Activated CD4-positive, alpha-beta T cell treated with anti-CD3 and anti-CD28 coated beads, Interleukin-2, amount 50 U/mL, for 4 hours (primary cell): ENCODE measurements at regions not wholly inside any gene's neighbourhood (a gene's known extent, or its start where the extent isn't known, plus 50 kb on each side); places are given as distances from the start of the nearest gene placed in this dataset.

Experiments
- DNase-seq, 2 experiments: peaks; one replicate each; pipeline ENCODE4 v3.0.0-alpha.2; 2020

DNA sequence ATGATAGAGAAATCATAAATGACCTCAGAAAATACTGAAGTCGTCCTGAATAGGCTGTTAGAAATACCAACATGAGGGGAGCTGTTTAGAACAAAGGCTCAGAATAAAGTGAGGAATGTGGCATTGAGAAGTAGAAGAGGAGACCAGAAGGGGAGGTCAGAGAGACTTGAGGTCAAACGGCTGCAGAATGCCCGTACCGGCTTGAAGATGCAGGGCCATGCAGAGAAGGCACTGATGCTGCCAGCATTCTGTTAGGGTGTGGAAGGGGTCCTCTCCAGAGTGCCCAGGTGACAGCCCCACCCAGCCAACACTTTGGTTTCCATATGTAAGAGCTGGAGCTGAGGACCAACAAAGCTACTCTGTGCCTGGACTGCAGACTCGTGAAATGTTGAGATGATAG, 570.9 kb downstream of the CDH26 start:
- no peak for DNase-seq

DNA sequence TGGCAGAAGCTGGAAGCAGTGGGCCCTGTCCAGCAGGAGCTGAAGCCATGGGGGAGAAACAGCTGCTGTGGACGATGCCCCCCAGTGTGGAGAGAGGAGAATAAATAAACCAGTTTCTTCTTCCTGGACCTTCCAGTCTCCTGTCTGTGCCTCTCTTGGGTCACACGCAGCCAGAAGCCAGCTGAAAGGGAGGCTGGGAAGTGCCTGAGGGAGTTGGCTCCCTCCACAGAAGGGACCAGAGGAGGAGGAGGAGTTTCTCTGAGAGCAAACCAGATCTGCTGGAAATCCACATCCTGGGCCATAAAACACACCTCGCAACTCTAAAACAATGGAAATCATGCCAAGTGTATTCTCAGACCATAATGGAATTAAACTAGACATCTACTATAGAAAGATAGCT, 577.0 kb downstream of the CDH26 start:
- no peak for DNase-seq

DNA sequence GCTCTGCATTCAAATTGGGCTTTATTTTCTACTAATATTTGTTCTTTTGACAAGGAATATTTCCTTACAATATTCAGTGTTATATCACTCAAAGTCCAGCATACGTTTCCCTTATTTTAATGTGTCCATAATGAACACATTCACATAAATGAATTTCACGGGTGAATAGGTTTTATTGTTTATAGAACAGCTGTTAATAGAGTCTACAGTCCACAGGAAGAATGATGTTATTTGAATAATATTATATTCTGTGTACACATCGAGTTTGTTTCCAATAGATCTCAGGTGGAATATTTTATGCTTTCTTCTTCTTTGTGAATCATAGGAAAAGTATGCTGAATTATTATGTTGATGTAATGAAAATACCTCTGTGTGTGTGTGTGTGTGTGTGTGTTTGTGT, 582.4 kb downstream of the CDH26 start:
- no peak for DNase-seq

DNA sequence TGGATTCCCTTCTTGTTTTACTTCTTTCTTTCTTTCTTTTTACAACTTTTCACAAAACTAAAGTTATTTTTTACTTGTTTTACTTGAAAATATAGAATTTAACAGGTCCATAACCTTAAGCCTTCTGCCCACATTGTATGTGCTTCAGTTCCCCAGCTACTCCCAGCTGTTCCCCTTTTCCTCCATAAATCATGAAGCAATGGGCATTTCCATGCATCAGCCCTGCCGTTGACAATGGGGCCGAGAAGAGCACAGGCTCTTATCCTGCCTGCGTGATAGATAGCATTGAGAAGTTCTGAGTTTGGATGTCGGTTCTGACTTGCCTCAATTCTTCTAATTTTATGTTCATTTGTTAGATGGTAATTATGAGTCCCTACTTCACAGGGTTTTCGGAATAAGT, 583.8 kb downstream of the CDH26 start:
- no peak for DNase-seq

DNA sequence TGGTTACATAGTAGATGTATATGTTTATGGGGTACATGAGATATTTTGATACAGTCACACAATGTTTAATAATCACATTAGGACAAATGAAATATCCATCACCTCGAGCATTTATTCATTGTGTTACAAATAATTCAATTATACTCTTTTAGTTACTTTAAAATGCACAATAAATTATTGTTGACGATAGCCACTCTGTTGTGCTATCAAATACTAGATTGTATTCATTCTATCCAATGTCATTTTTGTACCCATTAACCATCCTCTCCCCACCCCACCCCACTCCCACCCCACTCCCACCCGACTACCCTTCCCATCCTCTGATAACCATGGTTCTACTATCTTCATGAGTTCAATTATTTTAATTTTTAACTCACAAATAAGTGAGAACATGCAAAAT, 585.4 kb downstream of the CDH26 start:
- no peak for DNase-seq

DNA sequence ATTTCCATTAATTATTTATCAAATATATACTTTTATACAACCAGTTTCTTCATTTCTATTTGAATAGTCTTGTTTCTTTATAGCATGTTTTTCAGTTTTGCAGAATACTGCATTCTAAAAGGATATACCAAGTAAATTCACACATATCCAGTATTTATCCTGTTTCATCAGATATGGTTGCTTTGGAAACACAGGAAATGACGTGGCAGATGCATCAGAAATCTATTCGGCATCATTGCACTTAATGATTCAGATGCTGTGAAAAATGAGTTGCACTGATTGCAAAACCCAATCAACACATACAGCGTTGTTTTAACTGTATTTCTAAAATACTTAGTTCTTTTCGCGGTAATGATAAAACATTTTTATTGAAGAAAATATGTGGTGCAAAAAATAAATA, 594.9 kb downstream of the CDH26 start:
- no peak for DNase-seq

DNA sequence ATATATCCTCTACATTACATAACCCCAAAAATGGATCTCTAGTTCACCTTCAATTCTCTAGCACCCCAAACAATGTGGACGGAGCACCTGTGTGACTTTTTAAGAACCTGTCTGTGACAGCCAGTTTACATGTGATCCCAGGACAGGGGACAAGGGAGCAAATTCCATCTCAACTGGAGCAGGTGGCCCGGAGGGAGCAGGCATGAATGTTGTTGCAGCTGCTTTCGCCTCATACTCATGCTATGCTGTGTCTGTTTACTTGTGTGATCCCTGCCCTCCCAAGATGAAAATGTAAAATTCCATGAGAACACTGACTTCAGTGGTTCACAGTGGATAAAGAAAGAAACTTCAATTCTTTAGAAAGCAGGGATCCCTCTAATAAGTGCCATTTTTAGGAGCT, 600.3 kb downstream of the CDH26 start:
- DNase-seq: no peak

DNA sequence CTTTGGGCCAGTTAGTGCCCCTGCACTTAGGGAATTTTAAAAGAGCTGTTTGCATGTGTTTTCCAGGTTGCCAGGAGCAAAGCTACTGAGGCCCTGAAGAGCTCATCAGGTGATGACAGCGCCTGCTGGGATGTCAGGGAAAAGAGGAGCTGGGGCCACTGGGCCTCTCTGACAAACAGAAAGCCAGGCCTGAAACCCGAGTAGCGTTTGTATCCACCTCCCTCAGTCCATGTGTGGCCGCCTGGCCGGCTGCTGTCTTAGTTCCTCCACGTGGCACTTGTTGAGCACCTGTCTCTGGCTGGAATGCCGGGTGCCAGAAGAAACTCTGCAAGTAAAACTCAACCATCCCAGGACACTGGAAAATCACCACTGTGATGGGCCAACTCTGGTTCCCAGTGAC, 601.2 kb downstream of the CDH26 start:
- DNase-seq: no peak

DNA sequence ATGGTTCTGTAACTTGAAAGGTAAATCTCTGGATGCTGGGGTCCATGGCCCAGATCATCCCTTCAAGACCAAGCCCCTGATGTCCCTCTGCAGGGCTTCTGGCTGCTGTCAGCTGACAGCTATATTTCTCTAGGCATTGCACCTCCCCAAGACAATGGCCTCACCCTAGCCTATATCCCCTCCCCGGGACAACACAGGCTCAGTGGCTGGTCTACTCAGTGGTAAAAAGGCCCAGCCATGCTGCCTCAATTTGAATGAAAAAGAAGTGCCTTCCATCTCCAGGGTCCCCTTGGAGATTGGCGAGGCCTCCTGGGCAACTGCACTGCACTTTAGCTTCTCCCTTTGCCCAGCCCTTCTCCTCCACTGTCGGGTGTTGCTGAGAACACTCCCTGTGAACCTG, 602.8 kb downstream of the CDH26 start:
- DNase-seq: no peak

DNA sequence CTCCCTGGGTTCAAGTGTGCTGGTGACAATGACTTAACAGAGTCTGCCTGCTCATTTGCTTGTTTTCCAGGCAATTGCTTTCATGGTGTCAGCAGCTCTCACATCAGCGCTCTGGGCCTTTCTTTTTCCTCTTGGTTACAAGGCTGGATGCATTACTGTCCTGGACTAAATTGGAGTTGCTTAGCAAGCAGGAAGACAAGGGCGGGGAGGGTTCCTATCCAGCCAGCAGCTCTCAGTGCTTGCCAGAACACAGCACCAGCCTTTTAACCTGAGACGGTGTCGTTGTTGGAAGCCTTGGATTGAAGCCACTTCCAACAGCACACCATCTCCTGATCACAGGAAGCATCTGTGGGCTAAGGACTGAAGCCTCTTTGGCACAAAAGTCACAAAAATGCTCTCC, 606.9 kb downstream of the CDH26 start:
- no peak for DNase-seq

DNA sequence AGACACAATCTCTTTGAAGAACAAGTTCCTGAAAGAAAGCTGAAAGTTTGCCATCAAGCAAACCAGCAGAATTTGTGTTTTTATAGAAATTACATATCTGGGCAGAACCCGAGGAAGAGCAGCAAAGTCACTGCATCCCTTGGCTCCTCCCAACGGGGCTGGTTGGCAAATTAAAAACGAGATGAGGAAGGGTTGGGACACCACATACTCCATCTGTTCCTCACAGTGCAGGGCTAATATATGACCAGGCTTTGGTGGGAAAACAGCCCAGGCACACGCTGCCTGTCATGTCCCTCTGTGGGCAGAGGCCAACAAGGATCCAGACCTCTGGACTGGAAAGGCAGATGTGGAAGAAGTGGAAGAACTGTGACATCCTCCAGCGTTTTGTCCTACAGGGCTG, 607.3 kb downstream of the CDH26 start:
- no peak for DNase-seq

DNA sequence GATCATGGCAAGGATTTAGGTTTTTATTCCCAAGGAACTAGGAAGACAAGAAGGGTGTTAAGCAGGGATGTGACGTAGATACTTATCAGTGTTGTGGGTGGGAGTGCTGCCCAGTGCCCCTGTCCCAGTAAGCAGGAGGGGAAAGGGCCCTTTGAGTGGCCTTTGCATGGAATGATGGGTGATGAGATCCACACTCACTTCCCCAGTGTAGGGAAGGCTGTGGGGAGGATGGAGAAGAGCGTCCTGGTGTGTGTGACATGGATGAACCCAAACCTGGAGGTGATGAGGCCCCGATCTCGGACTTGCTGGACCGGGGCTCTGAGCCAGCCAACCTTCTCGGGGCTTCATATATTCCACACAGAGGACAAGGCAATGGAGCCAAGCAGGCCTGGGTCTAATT, 610.9 kb downstream of the CDH26 start:
- DNase-seq: no peak

DNA sequence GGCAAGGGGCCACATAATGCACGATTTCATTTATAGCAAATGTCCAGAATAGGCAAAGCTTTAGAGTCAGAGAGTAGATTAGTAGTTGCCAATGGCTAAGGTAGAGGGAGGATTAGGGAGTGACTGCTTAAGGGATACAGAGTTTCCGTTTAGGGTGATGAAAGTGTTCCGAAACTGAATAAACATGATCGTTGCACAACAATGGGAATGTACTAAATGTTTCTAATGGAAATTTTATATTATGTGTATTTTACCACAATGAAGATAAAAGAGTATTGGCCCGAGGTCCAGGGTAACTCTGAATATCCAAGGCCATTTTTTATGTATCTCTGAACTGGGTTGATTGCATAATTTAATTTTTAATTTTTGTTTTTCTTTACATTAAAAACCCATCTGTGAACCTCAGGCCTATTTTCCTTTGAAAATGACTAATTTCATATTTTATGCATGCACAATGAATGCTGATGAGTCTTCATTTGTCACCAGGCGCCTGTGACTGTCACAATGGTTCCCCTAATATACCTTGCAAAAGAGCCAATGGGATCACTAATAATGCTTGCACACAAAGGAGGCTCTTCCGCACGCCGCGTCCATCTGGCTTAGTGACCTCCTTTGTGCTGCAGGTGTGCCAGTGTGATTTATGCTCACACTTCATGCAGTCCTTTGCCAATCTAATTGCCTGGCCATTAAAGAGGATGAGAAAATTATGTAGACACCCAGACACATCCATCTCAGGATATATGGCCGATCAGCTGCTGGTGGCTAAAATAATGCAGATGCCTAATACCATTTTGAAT, 612.5 kb downstream of the CDH26 start:
- no peak for DNase-seq

DNA sequence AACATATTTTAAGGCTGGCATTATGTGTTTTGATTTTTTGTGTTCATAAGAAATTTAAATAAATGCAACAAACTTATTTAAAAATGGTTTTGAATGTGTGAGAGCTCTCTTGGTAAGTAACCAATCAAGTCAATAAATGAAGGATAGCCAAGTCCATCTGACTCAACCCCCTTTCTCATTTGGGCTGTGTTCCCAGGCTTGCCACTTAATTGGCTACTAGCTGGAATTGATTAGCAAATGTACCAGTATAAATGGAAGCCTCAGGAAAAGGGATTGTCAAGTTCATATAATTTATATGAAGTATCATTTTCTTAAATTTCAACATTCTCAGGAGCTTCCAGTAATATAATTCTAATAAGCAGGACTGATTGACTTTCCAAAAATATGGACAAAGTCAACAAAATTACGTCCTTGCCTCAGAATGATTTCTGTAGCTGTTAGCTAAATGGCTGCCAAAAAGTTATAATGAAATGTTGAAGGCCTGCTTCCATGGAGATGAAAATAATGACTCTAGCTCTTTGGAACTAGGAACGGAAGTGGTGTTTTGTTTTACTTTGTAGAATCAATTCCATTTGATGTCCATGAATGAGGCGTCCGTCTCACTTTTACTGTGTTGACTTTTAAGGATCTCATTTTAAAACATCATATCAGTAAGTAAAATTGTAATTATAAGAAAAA, 614.9 kb downstream of the CDH26 start:
- DNase-seq: no peak

DNA sequence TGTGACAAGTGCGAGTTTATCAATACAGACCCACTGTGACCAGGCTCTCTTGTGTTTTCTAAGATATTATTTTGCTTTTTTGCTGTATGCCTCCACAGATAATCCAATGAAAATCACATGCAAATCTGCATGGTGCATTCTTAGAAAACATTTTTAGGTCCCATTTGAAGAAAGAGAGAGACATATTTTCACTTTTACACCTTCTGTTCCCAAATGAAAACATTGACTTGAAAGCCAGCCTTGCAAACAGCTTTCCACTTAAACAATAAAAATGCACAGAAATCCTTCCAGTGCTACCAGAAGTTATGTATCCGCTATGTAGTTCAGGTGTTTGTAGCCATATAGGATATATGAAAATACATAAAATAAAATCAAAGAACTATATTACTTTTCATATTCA, 618.0 kb downstream of the CDH26 start:
- DNase-seq: no peak

DNA sequence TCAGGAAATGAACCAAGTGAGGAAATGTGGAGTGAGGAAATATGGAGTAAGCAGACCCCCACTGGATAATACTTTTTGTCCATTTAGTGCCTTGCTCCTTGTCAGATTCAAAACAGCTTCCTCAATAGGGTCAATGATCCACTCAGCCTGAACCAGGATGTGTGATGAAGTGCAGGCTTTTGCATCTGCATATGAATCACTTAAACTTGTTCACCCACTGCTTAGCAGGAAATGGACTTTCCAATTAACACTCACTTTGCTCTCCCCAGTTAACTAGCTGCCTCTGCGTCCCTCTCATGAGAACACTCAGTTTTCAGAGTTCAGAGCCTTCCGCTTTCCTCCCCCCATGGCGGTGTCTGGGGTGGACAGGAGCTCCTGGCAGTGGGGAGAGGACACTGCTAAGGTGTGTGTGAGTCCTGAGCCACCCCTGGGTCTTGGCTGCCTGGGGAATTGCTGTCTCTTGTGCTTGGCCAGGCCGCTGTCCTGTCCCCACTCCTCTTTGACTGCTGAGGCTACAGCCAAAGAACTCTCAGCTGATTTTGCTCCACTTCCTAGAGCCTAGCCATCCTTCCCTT, 621.8 kb downstream of the CDH26 start:
- no peak for DNase-seq

DNA sequence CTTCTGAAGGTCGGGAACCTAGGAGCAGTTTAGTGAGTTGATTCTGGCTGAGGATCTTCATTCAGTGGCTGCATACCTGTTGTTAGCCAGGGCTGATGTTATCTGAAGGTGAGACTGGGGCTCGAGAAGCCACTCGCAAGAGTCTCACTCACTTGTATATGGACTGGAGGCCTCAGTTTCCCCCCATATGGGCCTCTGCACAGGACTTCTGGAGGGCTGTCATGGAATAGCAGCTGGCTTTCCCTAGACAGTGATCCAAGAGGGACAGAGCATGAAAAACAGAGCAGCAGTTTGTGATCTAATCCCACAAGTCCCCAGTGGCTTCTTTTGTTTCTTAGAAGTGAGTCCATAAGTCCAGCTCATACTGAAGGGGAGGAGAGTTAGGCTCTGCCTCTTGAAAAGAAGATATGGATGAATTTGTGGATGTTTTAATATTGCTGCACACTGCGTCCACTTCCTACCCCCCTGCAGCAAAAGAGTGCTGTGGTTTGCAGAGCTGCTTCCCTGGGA, 623.4 kb downstream of the CDH26 start:
- no peak for DNase-seq

DNA sequence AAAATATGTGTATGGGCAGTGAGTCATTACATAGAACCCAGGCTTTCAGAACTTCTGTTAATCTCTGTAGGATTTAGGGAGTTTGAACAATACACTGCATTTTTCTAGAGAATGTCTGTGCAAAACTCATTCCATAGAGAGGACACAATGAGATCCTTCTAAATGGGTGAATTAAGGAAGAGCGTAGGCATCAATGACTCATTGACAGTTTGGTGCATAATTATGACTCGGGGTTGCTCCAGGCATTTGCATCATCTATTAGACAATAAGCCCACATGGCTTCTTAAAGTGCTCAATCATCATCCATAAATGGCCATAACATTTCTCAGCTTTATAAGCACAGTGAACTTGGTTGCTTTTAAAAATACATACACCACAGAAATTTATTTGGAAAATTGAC, 625.5 kb downstream of the CDH26 start:
- no peak for DNase-seq

DNA sequence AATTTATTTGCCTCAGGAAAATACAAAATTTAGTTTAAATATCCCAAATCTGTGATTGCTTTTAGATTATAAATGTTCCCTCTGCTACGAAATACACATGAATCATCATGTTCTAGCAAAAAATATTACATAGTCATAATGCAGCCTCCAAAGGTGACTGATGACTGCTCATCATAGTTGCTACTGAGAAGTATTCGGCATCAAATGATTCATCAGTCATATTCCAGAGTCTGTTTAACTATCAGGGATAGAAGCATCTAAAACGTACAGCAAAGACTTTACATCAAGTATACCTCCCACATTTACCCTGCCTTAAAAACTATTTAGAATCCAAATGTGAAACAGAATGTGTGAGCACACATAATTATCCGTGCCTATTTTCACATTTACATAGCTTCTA, 626.0 kb downstream of the CDH26 start:
- no peak for DNase-seq

DNA sequence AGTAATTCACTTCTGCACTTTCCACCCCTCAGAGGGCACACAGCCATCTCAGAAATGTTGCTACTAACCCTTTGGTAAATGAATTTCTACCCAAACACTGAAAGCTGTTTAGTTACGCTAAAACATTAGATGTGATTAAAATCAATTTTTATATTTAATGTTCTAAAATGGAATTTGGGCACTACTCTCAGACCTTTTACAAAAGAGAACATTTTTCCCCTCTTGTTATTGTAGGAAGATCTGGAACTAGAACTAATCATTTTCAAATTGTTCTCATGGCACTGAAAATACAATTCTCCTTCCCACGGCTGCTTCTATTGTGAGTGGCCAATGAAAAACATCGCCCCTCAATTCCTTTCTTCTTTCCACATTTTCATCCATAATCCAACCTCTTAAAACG, 627.4 kb downstream of the CDH26 start:
- no peak for DNase-seq

DNA sequence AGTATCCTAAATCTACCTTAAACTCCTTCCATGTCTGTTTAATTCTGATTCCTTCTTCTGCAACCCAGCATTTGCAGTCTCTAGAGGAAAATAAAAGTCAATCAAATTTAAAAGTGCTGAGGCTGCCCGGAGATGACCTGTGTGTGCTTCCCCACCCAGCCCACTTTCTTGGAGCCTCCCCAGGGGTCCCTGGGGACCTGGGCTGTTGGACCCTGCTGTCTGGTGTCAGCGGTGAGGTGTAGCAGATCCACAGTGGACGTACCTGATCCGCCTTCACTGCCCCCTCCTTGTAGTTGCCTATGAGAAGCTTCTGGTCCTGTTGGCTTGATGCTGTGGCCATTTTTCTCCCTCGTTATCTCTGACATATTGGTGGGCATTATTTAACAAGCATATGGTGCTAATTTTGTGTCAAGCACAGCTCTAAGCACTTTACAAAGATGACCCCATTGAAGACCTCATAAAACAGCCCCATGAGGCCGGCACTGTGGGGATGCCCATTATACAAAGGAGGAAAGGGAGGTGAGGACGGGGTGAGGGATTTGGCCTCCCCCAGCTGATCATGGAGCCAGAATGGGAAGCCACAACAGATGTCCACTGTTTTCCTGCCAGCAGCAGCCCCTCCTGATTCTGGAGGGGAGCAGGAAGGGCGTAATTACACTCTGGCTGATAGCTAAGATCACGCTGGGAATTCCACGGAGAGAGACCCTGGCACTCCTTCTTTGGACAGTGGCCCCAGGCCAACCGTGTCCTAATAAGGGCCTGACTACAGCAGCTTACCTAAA, 628.2 kb downstream of the CDH26 start:
- DNase-seq: no peak

DNA sequence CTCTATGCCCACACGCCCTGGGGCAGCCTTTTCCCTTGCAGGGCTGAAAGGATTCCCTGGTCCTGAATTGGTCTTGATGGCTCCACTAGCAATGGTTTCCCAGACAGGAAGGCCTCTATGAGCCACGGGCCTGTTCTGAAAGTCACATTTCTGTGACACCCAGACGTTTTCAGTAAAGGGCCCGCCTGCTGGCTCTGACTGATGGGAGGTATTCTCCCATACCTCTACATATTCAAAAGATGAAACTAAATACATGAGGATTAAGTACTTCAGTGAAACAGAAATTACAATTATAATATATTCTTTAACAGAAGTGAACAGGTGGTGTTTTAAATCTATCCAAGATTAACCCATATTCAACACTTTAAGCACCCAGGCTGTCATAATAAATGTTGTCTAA, 629.8 kb downstream of the CDH26 start:
- DNase-seq: no peak

DNA sequence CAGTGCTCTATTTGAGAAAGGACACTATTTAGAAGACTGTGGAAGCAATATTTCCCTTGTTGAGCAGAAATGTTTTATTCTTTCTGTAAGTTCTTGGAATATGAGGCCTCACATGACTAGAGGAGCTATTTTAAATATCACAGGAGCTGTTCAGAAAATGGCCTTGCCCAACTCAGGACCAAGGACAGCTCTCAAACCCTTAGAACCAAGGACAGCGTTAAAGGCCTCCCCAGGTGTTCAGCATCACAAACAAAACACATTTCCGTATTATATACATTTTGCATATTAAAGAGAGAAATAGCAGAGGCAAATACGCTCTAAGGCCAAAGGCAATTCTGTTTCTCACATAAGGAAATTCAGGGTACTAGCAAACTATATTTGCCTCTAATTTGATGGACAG, 631.4 kb downstream of the CDH26 start:
- DNase-seq: no peak
